Epithelial cell of esophagus (primary cell): ENCODE measurements at regions not wholly inside any gene's neighbourhood (a gene's known extent, or its start where the extent isn't known, plus 50 kb on each side); places are given as distances from the start of the nearest gene placed in this dataset.
A peak's percentile ranks its signal among the peaks of the same experiment; 100 is the strongest.

Experiments
- DNase-seq: peaks from one replicate; pipeline ENCODE4 v3.0.0; 2010; ENCODE audit warnings: low read depth
- H3K4me3 ChIP-seq: 2 replicates; pipeline ENCODE4 v1.5.1; 2011; ENCODE audit warnings: mild to moderate bottlenecking, low read length, control low read depth
- CTCF ChIP-seq: IDR thresholded peaks from 2 replicates; pipeline ENCODE4 v1.5.1; 2011; ENCODE audit warnings: low read depth, mild to moderate bottlenecking, low read length, control low read depth, inconsistent platforms; ENCODE audit not compliant: insufficient read depth; ENCODE audit errors: missing control alignments

- no peak for TF ChIP-seq CTCF
- no peak for DNase-seq
- no peak overlapping the region for H3K4me3 ChIP-seq
Measured at GRCh38 chr14:98802044-98802443, 470.0 kb downstream of the BCL11B start.

- DNase-seq = no peak
- no peak for TF ChIP-seq CTCF
- no peak overlapping the region for H3K4me3 ChIP-seq
Measured at GRCh38 chr14:98803196-98803595, 468.8 kb downstream of the BCL11B start.

GRCh38 chr14:98808494-98809407 lies 463.2 kb downstream of the BCL11B start:
- no peak for TF ChIP-seq CTCF
- no peak overlapping the region for H3K4me3 ChIP-seq
- DNase-seq = peak; percentile 47

- no peak overlapping the region for H3K4me3 ChIP-seq
- TF ChIP-seq CTCF = no peak
- no peak for DNase-seq
Measured at GRCh38 chr14:98816195-98816594, 455.8 kb downstream of the BCL11B start.

- TF ChIP-seq CTCF = no peak
- DNase-seq = no peak
- H3K4me3 ChIP-seq = no peak overlapping the region
Measured at GRCh38 chr14:98816720-98817119, 455.3 kb downstream of the BCL11B start.

GRCh38 chr14:98819132-98819866 lies 452.7 kb downstream of the BCL11B start:
- no peak for TF ChIP-seq CTCF
- DNase-seq = peak; percentile 64

More at GRCh38 chr14:98819132-98819866, 452.7 kb downstream of the BCL11B start:
- H3K4me3 ChIP-seq = no peak overlapping the region
